Testis (tissue), 2 donors: ENCODE measurements at regions not wholly inside any gene's neighbourhood (a gene's known extent, or its start where the extent isn't known, plus 50 kb on each side); places are given as distances from the start of the nearest gene placed in this dataset.

Experiments used
- DNase-seq: peaks from one replicate; pipeline ENCODE4 v3.0.0-alpha.2; 2019
- H3K27ac ChIP-seq, 2 donors: fragments of 200-600 bp; sonication (generic); one replicate each; pipeline ENCODE4 v1.5.1; 2019
- H3K27me3 ChIP-seq: fragments of 200-600 bp; sonication (generic); one replicate; pipeline ENCODE4 v1.5.1; 2019
- H3K36me3 ChIP-seq: fragments of 200-600 bp; sonication (generic); one replicate; pipeline ENCODE4 v1.5.1; 2017; ENCODE audit warnings: low read depth; ENCODE audit errors: missing control alignments
- H3K4me1 ChIP-seq: fragments of 200-600 bp; sonication (generic); one replicate; pipeline ENCODE4 v1.5.1; 2019
- H3K4me3 ChIP-seq, 2 donors: fragments of 200-600 bp; sonication (generic); one replicate each; pipeline ENCODE4 v1.5.1; 2017 to 2019
- H3K9me3 ChIP-seq: fragments of 200-600 bp; sonication (generic); one replicate; pipeline ENCODE4 v1.5.1; 2017
- CTCF ChIP-seq, 3 experiments: fragments of 450-650 bp in 2 of 3; fragments of 200-600 bp in 1 of 3; sonication (generic) in 1 of 3; IDR thresholded peaks; one replicate each; pipeline ENCODE4 v1.5.1; 2016 to 2019; ENCODE audit warnings: antibody characterized with exemption in 3 of 3, mild to moderate bottlenecking in 2 of 3, moderate library complexity in 1 of 3
- POLR2A ChIP-seq: fragments of 450-650 bp; IDR thresholded peaks from one replicate; pipeline ENCODE4 v1.6.1; 2017; ENCODE audit warnings: antibody characterized with exemption, mild to moderate bottlenecking, moderate library complexity
- WGBS, 2 donors: methylation state at CpG; one replicate each; pipeline ENCODE4 v1.1.5; 2018; 5-methylcytosine and 5-hydroxymethylcytosine counted together
- intact Hi-C: fragments of 100-400 bp; cut with DNase I; formaldehyde crosslinking; loops from one replicate; pipeline ENCODE4 v1.15.1; 2023; ENCODE audit warnings: low total_unique reads

DNA sequence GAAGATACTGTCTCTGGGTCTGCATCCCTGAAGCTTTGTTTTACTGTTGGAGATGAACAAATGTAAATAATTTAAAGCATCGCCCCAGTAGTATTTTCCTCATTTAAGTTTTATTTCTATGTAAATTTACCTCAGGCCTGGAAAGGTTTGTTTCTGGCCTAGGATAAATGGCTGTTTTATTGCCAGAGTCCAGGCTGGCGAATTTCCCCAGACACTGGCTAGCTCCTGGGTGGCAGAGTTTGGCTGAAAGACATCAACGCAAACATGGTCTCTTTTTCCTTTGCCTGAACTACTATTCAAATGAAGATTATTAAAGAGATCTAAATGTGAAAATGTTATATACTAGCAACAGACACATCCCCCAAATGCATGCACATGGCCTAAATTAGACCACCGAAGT lies 136.7 kb upstream of the SESN3 start:
- intact Hi-C loops: no loop called here
- H3K27ac ChIP-seq: no peak overlapping the region
- H3K9me3 ChIP-seq: no peaks in the 10 kb centered on the region
- H3K36me3 ChIP-seq: no peaks in the 10 kb centered on the region
- no peaks in the 10 kb centered on the region for H3K4me1 ChIP-seq
- TF ChIP-seq POLR2A (no peak), CTCF (IDR thresholded peaks at IDR 0.05) (no peak)
- 49 to 73% methylated on average over 4 of the region's 4 CpGs for WGBS, 2 donors
- H3K27me3 ChIP-seq: no peaks in the 10 kb centered on the region
- no peak for DNase-seq
- no peak overlapping the region for H3K4me3 ChIP-seq

GRCh38 chr11:95365348-95365747 lies 134.3 kb upstream of the SESN3 start:
- Histone ChIP-seq H3K27me3 (no peaks in the 10 kb centered on the region), H3K4me3 (no peak overlapping the region), H3K36me3 (no peaks in the 10 kb centered on the region), H3K27ac (no peak overlapping the region), H3K9me3 (no peaks in the 10 kb centered on the region), H3K4me1 (no peaks in the 10 kb centered on the region)
- intact Hi-C loops: no loop called here
- TF ChIP-seq POLR2A: no peak
- no peak for TF ChIP-seq CTCF (IDR thresholded peaks at IDR 0.05)
- DNase-seq: no peak
- WGBS, 2 donors: 76 to 83% methylated on average over 3 of the region's 3 CpGs

GRCh38 chr11:95364324-95365295 lies 133.6 kb upstream of the SESN3 start:
- 88 to 89% methylated on average over 4 of the region's 4 CpGs for WGBS, 2 donors
- no peak for DNase-seq
- H3K36me3 ChIP-seq: no peaks in the 10 kb centered on the region
- no peaks in the 10 kb centered on the region for H3K27me3 ChIP-seq
- TF ChIP-seq POLR2A (no peak), CTCF (IDR thresholded peaks at IDR 0.05) (no peak)
- intact Hi-C loops: no loop called here
- no peak overlapping the region for H3K4me3 ChIP-seq
- no peaks in the 10 kb centered on the region for H3K4me1 ChIP-seq
- H3K27ac ChIP-seq: no peak overlapping the region
- no peaks in the 10 kb centered on the region for H3K9me3 ChIP-seq

DNA sequence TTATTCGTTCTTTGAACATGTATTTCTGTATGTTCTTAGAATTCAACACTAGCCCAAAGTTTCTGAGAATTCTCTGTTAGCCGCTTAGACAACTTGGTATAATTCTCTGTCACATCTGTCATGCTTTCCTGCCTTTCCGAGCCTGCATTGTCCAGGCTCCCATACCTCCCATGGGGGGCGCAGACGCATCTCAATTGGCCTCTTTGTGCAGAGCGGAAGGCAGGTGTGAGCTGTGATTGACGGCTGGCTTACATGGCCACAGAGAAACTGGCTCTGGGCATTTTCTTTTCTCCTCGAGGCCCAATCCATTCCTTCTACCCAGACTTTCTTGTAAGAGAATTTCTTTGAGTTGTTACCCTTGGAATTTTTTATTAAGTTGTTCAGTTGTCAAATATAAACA lies 132.7 kb upstream of the SESN3 start:
- intact Hi-C loops: no loop called here
- Histone ChIP-seq H3K4me1 (no peaks in the 10 kb centered on the region), H3K4me3 (no peak overlapping the region), H3K9me3 (no peaks in the 10 kb centered on the region), H3K27me3 (no peaks in the 10 kb centered on the region), H3K27ac (no peak overlapping the region), H3K36me3 (no peaks in the 10 kb centered on the region)
- no peak for DNase-seq
- 74 to 78% methylated on average over 8 of the region's 8 CpGs for WGBS, 2 donors
- no peak for TF ChIP-seq POLR2A
- no peak for TF ChIP-seq CTCF (IDR thresholded peaks at IDR 0.05)

DNA sequence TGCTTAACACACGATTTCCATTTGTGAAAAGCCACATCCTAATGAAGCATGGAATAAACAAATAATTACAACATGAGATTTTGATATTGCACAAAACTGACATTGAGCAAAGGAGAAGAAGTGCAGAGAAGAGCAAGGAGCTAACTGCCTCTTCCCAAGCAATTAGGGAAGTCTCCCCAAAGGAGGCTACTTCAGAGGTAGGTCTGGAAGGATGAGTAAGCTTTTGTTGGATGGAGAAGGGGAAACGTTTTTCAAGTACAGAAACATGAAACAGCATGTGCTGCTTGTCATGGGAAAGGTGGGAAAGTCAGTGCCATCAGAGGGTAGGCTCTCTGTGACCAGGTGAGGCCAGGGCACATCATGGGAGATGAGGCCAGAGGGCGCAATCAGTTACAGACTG lies 132.2 kb upstream of the SESN3 start:
- Histone ChIP-seq H3K4me1 (no peaks in the 10 kb centered on the region), H3K27me3 (no peaks in the 10 kb centered on the region), H3K27ac (no peak overlapping the region), H3K4me3 (no peak overlapping the region), H3K36me3 (no peaks in the 10 kb centered on the region), H3K9me3 (no peaks in the 10 kb centered on the region)
- no peak for DNase-seq
- TF ChIP-seq CTCF (IDR thresholded peaks at IDR 0.05): no peak
- intact Hi-C loops: no loop called here
- WGBS, 2 donors: 69 to 78% methylated on average over 3 of the region's 3 CpGs
